ENCODE measurements at regions not wholly inside any gene's neighbourhood (a gene's known extent, or its start where the extent isn't known, plus 50 kb on each side); places are given as distances from the start of the nearest gene placed in this dataset.

DNA sequence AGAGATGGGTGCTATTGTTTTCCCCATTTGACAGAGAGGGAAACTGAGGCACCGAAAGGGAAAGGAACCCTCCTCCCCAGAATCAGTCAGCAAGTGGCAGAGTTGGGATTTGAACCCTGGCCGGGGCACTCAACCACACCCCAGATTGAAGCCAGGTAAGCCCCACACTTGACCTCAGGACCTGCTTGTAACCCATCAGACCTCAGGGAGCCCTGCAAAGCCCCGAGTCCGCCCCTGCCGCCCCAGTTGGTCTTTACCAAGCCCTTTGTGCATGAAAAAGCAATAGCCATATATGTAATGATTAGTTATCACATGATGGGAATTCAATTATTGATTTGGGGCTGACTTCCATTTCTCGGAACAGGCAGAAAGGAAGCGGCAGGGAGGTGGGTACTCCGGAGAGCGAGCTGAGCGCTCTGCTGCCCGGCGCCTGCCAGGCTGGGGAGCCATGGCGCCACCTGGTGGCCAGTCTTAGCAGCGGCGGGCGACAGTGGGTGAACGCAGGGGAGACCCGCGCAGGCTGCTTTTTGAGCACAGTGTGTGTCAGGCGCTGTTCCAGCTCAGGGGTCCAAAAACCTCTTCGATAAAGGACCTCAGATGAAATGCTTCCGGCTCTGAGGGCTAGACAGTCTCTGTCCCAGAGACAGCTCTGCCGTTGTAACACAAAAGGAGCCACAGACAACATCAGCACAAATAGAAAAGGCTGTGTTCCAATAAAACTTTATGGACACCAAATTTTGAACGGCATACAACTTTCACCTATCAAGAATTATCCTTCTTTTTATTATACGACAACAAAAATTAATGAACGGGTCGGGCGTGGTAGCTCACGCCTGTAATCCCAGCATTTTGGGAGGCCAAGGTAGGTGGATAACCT is 82.9 kb upstream of the CACNA1A start:
- DNase-seq (ENCODE audit: low read depth, low spot score): no peak
- TF ChIP-seq EZH2 (IDR thresholded peaks at IDR 0.05) (no peak), POLR2AphosphoS5 (IDR thresholded peaks at IDR 0.05; ENCODE audit: borderline replicate concordance, low read depth, low read length) (no peak), FOXP2 (optimal IDR thresholded peaks at IDR 0.05; ENCODE audit: control extremely low read depth, extremely low read length, insufficient read depth) (no peak)
- H3K9ac ChIP-seq (ENCODE audit: insufficient read length): no peak overlapping the region

DNA sequence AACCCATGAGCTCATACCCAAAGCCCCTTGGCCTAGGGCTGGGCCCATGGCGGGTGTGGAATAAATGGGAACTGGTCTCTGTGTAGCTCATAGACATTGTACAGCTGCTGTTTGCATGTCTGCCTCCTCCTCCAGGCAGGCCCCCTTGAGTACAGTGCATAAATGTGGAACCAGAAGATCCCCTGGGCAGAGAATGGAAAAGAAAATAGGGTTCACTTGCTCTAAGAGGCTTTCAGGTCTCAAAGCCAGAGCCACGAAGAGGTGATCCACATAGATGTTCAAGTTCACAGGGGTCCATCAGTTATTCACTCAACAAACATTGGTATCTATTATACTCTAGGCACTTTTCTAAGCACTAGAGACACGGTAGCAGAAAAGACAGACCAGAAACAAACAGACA is 79.2 kb upstream of the CACNA1A start:
- no peaks in the 10 kb centered on the region for H3K9me3 ChIP-seq (ENCODE audit: low read depth, low read length)
- H3K27ac ChIP-seq: no peak overlapping the region
- TF ChIP-seq POLR2AphosphoS5 (IDR thresholded peaks at IDR 0.05; ENCODE audit: borderline replicate concordance, low read depth, low read length) (no peak), EZH2 (IDR thresholded peaks at IDR 0.05) (no peak), FOXP2 (optimal IDR thresholded peaks at IDR 0.05; ENCODE audit: control extremely low read depth, extremely low read length, insufficient read depth) (no peak)
- DNase-seq (ENCODE audit: low read depth, low spot score): no peak
- H3K9ac ChIP-seq (ENCODE audit: insufficient read length): no peak overlapping the region
- H3K4me3 ChIP-seq: no peak overlapping the region
- H3K36me3 ChIP-seq (ENCODE audit: insufficient read depth, low read length): no peaks in the 10 kb centered on the region

More for the DNA sequence above, 82.9 kb upstream of the CACNA1A start:
- H3K36me3 ChIP-seq (ENCODE audit: insufficient read depth, low read length): no peaks in the 10 kb centered on the region
- peak overlapping the region; percentile 66 for H3K4me3 ChIP-seq
- no peak overlapping the region for H3K27ac ChIP-seq
- no peaks in the 10 kb centered on the region for H3K9me3 ChIP-seq (ENCODE audit: low read depth, low read length)

DNA sequence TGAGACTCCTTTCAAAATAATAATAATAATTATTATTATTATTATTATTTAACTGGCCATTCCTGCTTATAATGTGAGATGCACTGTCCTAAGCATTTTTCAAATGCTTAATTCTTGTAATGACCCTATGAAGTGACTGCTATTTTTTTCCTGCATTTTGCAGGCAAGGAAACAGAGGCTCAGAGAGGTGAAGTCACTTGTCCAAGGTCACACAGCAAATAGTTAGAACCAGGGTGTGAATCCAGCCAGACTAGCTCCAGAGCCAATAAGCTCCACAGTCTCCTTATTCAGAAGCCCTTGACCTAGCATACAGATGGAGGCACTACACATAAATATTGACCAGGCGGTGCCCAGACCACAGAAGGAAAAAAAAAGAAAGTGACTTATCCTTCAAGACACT is 77.5 kb upstream of the CACNA1A start:
- TF ChIP-seq EZH2 (IDR thresholded peaks at IDR 0.05) (no peak), FOXP2 (optimal IDR thresholded peaks at IDR 0.05; ENCODE audit: control extremely low read depth, extremely low read length, insufficient read depth) (no peak), POLR2AphosphoS5 (IDR thresholded peaks at IDR 0.05; ENCODE audit: borderline replicate concordance, low read depth, low read length) (no peak)

DNA sequence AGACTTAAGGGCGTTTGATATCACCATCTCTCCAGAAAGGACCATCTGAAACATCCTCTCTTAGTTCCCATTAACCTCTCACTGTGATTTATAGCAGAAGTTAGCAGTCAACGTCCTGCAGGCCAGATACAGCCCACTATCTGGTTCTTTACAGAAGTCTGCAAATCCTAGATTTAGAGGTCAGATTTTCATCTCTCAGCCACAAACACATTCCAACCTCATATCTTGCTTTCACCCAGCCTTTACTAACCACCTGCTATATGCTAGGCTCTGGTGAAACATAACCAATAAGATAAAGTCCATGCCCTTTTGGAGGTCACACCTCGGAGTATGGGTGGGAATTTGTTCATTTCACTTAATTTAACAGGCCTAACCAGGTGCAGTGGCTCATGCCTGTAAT is 76.8 kb upstream of the CACNA1A start:
- Histone ChIP-seq H3K9me3 (ENCODE audit: low read depth, low read length) (no peaks in the 10 kb centered on the region), H3K4me3 (no peak overlapping the region), H3K36me3 (ENCODE audit: insufficient read depth, low read length) (no peaks in the 10 kb centered on the region), H3K27ac (no peak overlapping the region), H3K9ac (ENCODE audit: insufficient read length) (no peak overlapping the region)
- no peak for TF ChIP-seq POLR2AphosphoS5 (IDR thresholded peaks at IDR 0.05; ENCODE audit: borderline replicate concordance, low read depth, low read length)
- TF ChIP-seq EZH2 (IDR thresholded peaks at IDR 0.05): no peak
- no peak for TF ChIP-seq FOXP2 (optimal IDR thresholded peaks at IDR 0.05; ENCODE audit: control extremely low read depth, extremely low read length, insufficient read depth)
- DNase-seq (ENCODE audit: low read depth, low spot score): no peak

More for the DNA sequence above, 77.5 kb upstream of the CACNA1A start:
- Histone ChIP-seq H3K4me3 (no peak overlapping the region), H3K9me3 (ENCODE audit: low read depth, low read length) (no peaks in the 10 kb centered on the region), H3K9ac (ENCODE audit: insufficient read length) (no peak overlapping the region), H3K27ac (no peak overlapping the region), H3K36me3 (ENCODE audit: insufficient read depth, low read length) (no peaks in the 10 kb centered on the region)
- DNase-seq (ENCODE audit: low read depth, low spot score): no peak

DNA sequence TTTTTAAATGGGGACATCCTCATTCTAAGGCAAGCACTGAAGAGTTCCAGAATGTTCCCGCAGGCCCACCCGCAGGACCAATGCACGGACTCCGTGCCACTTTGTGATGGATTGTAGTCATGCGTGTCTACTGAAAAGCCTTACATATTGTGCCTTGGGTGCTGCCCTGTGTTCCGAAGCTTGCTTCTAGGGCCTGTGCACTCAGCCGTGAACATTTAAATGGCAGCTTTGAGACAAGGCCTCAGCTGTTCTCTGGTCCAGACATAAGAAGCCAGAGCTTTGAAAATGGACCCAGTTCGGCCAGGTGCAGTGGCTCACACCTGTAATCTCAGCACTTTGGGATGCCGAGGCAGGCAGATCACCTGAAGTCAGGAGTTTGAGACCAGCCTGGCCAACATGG is 75.3 kb upstream of the CACNA1A start:
- no peak for TF ChIP-seq FOXP2 (optimal IDR thresholded peaks at IDR 0.05; ENCODE audit: control extremely low read depth, extremely low read length, insufficient read depth)
- no peak for TF ChIP-seq POLR2AphosphoS5 (IDR thresholded peaks at IDR 0.05; ENCODE audit: borderline replicate concordance, low read depth, low read length)
- no peak for TF ChIP-seq EZH2 (IDR thresholded peaks at IDR 0.05)
- DNase-seq (ENCODE audit: low read depth, low spot score): no peak

DNA sequence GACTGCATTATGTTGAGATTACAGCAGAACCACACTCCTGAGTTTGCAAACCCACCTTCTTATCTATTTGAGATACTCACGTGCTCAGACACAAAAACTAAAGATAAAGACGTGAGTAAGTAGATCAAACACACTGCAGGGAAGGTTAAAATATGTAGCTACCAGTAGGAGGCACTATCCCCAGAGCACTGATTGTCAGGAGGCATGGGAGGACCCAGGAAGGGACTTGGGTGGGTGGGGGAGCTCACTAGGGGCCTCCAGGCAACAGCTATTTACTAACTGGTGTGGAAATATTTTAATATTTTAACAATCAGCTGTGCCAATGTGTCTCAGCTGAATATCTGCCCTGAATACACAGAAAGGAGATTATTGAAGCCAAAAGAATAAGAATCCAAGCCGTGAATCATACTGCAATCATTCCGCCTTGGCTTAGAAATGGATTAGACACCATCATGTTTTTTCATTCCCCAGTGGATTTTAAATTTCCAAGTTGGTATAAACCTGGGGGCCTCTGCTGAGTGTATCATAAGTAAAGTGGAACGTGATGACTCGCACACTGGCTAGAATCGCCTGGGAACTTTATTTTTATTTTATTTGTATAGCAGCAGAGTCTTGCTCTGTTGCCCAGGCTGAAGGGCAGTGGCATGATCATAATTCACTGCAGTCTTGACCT is 73.2 kb upstream of the CACNA1A start:
- Histone ChIP-seq H3K9ac (ENCODE audit: insufficient read length) (no peak overlapping the region), H3K36me3 (ENCODE audit: insufficient read depth, low read length) (no peaks in the 10 kb centered on the region), H3K27ac (no peak overlapping the region), H3K9me3 (ENCODE audit: low read depth, low read length) (no peaks in the 10 kb centered on the region), H3K4me3 (no peak overlapping the region)
- TF ChIP-seq EZH2 (IDR thresholded peaks at IDR 0.05) (no peak), FOXP2 (optimal IDR thresholded peaks at IDR 0.05; ENCODE audit: control extremely low read depth, extremely low read length, insufficient read depth) (no peak), POLR2AphosphoS5 (IDR thresholded peaks at IDR 0.05; ENCODE audit: borderline replicate concordance, low read depth, low read length) (no peak)
- DNase-seq (ENCODE audit: low read depth, low spot score): no peak

More for the DNA sequence above, 75.3 kb upstream of the CACNA1A start:
- no peak overlapping the region for H3K9ac ChIP-seq (ENCODE audit: insufficient read length)
- no peaks in the 10 kb centered on the region for H3K9me3 ChIP-seq (ENCODE audit: low read depth, low read length)
- no peak overlapping the region for H3K27ac ChIP-seq
- no peak overlapping the region for H3K4me3 ChIP-seq
- H3K36me3 ChIP-seq (ENCODE audit: insufficient read depth, low read length): no peaks in the 10 kb centered on the region

DNA sequence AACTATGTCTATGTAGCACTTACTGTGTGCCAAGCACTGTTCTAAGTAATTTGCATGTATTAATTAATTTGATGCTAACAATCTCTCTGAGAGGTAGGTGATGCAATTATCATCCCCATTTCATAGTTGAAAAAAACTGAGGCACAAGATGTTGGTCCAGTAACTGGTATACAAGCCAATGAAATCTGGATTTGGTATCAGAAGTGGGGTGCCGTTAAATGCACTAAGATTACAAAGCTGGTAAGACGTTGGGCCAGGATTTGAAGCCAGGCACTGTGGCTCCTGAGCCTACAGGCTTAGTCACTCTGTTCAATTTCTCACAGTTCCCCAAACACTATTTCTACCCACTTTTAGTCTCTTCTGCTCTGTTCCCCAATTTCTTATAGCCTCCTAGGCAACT is 70.4 kb upstream of the CACNA1A start:
- DNase-seq (ENCODE audit: low read depth, low spot score): no peak
- H3K27ac ChIP-seq: no peak overlapping the region
- no peaks in the 10 kb centered on the region for H3K36me3 ChIP-seq (ENCODE audit: insufficient read depth, low read length)
- H3K9me3 ChIP-seq (ENCODE audit: low read depth, low read length): no peaks in the 10 kb centered on the region
- TF ChIP-seq EZH2 (IDR thresholded peaks at IDR 0.05) (no peak), POLR2AphosphoS5 (IDR thresholded peaks at IDR 0.05; ENCODE audit: borderline replicate concordance, low read depth, low read length) (no peak), FOXP2 (optimal IDR thresholded peaks at IDR 0.05; ENCODE audit: control extremely low read depth, extremely low read length, insufficient read depth) (no peak)
- no peak overlapping the region for H3K4me3 ChIP-seq
- no peak overlapping the region for H3K9ac ChIP-seq (ENCODE audit: insufficient read length)

DNA sequence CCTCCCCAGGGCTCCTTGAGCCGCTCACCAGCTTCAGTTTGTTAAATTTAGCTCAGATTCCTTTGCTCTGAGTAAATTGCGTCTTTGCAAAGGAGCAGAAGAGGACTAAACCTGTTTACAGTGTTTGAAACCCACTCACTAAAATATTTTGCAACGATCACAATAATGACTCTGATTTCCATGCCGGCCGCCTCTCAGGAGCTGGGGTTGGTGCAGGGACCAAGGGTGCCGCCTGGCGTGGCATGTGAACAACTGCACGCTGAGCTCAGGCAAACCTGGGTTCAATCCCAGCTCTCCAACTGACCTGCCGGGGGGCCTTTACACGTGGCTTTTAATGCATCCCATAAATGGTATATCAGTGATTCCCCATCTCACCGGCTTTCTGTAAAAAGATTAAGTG is 68.7 kb upstream of the CACNA1A start:
- Histone ChIP-seq H3K4me3 (no peak overlapping the region), H3K36me3 (ENCODE audit: insufficient read depth, low read length) (no peaks in the 10 kb centered on the region), H3K9me3 (ENCODE audit: low read depth, low read length) (no peaks in the 10 kb centered on the region), H3K27ac (no peak overlapping the region), H3K9ac (ENCODE audit: insufficient read length) (no peak overlapping the region)
- TF ChIP-seq POLR2AphosphoS5 (IDR thresholded peaks at IDR 0.05; ENCODE audit: borderline replicate concordance, low read depth, low read length) (no peak), EZH2 (IDR thresholded peaks at IDR 0.05) (no peak), FOXP2 (optimal IDR thresholded peaks at IDR 0.05; ENCODE audit: control extremely low read depth, extremely low read length, insufficient read depth) (no peak)
- DNase-seq (ENCODE audit: low read depth, low spot score): no peak

Measured in SK-N-MC (cell line).